ENCODE measurements at regions not wholly inside any gene's neighbourhood (a gene's known extent, or its start where the extent isn't known, plus 50 kb on each side); places are given as distances from the start of the nearest gene placed in this dataset.

GRCh38 chrY:15455980-15456469 is 931.7 kb downstream of the NLGN4Y start:
- TF ChIP-seq POLR2A (IDR thresholded peaks at IDR 0.05; ENCODE audit: low read depth) (no peak), CTCF (IDR thresholded peaks at IDR 0.05) (no peak)

Data from esophagus muscularis mucosa (tissue), 3 donors.